GM10266 (cell line): ENCODE measurements at regions not wholly inside any gene's neighbourhood (a gene's known extent, or its start where the extent isn't known, plus 50 kb on each side); places are given as distances from the start of the nearest gene placed in this dataset.
A peak's percentile ranks its signal among the peaks of the same experiment; 100 is the strongest.

ENCODE experiments used
- DNase-seq: peaks from one replicate; pipeline ENCODE4 v3.0.0; 2012; ENCODE audit errors: extremely low spot score
- TF ChIP-seq, protein P1 (sequence below): IDR thresholded peaks from 2 replicates; pipeline ENCODE4 v1.5.1; 2012; ENCODE audit warnings: mild to moderate bottlenecking, low read depth; ENCODE audit not compliant: control insufficient read depth, insufficient read depth; ENCODE audit errors: missing control alignments

GRCh38 chr1:222459652-222460051, 88.3 kb downstream of the HHIPL2 start:
- TF ChIP-seq, protein P1, sequence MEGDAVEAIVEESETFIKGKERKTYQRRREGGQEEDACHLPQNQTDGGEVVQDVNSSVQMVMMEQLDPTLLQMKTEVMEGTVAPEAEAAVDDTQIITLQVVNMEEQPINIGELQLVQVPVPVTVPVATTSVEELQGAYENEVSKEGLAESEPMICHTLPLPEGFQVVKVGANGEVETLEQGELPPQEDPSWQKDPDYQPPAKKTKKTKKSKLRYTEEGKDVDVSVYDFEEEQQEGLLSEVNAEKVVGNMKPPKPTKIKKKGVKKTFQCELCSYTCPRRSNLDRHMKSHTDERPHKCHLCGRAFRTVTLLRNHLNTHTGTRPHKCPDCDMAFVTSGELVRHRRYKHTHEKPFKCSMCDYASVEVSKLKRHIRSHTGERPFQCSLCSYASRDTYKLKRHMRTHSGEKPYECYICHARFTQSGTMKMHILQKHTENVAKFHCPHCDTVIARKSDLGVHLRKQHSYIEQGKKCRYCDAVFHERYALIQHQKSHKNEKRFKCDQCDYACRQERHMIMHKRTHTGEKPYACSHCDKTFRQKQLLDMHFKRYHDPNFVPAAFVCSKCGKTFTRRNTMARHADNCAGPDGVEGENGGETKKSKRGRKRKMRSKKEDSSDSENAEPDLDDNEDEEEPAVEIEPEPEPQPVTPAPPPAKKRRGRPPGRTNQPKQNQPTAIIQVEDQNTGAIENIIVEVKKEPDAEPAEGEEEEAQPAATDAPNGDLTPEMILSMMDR, result no peak
- no peak for DNase-seq

DNA sequence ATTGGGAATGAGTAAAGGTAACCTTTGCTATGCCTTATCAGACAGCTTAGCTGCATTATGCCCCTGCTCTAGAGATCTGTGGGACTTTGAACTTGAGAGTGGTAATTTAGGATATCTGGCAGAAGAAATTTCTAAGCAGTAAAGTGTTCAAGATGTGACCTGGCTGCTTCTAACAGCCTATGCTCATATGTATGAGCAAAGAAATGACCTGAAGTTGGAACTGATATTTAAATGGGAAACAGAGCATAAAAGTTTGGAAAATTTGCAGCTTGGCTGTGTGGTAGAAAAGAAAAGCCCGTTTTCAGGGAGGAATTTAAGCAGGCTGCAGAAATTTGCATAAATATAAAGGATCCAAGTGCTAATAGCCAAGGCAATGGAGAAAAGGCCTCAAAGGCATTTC, 90.4 kb downstream of the HHIPL2 start:
- no peak for DNase-seq
- TF ChIP-seq, protein P1, result no peak

DNA sequence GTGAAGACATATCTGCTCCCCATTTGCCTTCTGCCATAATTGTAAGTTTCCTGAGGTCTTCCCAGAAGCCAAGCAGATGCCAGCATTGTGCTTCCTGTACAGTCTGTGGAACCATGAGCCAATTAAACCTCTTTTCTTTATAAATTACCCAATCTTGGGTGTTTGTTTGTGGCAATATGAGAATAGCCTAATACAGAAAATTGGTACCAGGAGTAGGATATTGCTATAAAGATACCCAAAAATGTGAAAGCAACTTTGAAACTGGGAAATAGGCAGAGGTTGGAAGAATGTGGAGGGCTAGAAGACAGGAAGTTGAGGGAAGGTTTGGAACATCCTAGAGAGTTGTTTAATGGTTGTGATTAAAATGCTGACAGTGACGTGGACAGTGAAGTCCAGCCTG, 90.8 kb downstream of the HHIPL2 start:
- no peak for DNase-seq
- TF ChIP-seq, protein P1, result no peak

GRCh38 chr1:222455188-222455879, 92.6 kb downstream of the HHIPL2 start:
- TF ChIP-seq, protein P1, result peak; percentile 97
- peak; percentile 78 for DNase-seq

DNA sequence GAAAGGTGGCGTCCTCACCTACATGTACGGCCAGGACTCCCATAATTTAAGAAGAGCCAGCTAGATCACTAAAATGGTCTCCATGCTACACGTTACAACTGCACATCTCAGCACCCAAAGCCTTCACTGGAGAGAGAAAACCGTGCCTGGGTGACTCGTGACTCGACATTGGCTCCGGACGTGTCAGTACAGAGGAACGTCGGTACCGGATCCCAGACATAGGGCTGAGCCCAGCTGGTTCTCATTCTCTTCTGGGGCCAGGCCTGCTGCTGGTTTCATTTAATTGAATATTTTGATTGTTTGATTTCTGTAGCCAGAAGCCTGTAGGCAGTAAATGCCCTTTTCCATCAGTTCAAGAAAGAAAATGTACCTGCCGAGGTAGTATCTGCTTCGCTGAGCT, 93.1 kb downstream of the HHIPL2 start:
- DNase-seq, result no peak
- TF ChIP-seq, protein P1, result no peak

DNA sequence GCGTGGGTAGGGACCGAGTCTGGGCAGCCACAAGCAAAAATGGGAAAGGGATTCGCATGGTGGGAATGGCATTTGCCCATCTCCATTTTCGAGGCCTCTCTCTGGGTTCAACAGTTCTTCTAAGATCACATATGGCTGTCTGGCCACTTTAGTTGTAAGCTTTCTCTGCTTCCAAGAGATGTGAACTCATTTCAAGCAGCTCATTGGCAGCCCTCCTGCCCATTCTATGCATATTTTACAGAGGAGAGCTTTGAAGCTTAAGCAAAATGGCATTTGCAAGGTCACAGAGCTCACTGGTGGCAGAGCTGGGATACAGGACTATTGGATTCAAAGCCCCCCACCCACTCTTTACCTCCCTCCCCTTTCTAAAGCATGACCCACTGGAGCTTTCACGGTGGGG, 93.7 kb downstream of the HHIPL2 start:
- TF ChIP-seq, protein P1, result no peak
- no peak for DNase-seq

DNA sequence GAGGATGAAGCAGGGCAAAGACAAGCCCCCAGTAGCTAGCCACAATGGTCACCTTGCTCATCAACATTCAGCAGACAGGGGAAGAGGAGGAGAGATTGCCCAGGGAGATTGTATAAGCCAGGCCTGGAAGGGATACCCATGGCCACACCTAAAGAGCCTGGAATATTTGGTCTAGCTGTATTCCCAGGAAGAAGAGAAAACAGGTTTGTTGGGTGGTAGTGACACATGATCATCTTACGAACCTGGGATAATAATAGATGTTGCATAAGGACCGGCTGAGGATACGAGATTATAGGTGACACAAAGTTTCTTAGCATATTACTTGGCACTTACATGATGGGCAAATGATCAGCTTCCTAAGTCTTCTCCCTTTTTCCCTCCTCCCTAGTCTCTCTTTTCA, 95.9 kb downstream of the HHIPL2 start:
- no peak for DNase-seq
- TF ChIP-seq, protein P1, result no peak
